HG03095 (cell line): ENCODE measurements at regions not wholly inside any gene's neighbourhood (a gene's known extent, or its start where the extent isn't known, plus 50 kb on each side); places are given as distances from the start of the nearest gene placed in this dataset.

Experiments
- ATAC-seq: cut with Tn5 transposase; IDR thresholded peaks from one replicate; pipeline ENCODE4 v1.9.1; 2021; ENCODE audit warnings: moderate library complexity; ENCODE audit not compliant: unreplicated experiment

GRCh38 chr3:27593173-27593572 is 109.0 kb upstream of the SLC4A7 start:
- ATAC-seq, result no peak

- ATAC-seq, result no peak
Observed at GRCh38 chr3:27591312-27592210, 107.4 kb upstream of the SLC4A7 start.

GRCh38 chr3:27590437-27591298 is 106.5 kb upstream of the SLC4A7 start:
- ATAC-seq, result no peak

GRCh38 chr3:27589795-27590194 is 105.6 kb upstream of the SLC4A7 start:
- ATAC-seq, result no peak

GRCh38 chr3:27585429-27585828 is 101.2 kb upstream of the SLC4A7 start:
- no peak for ATAC-seq

- ATAC-seq, result no peak
Observed at GRCh38 chr3:27584874-27585273, 100.7 kb upstream of the SLC4A7 start.

- no peak for ATAC-seq
Observed at GRCh38 chr3:27581852-27582251, 97.7 kb upstream of the SLC4A7 start.

GRCh38 chr3:27578032-27578431 is 93.8 kb upstream of the SLC4A7 start:
- ATAC-seq, result no peak

GRCh38 chr3:27577504-27577903 is 93.3 kb upstream of the SLC4A7 start:
- ATAC-seq, result no peak

- no peak for ATAC-seq
Observed at GRCh38 chr3:27576171-27576570, 92.0 kb upstream of the SLC4A7 start.

GRCh38 chr3:27575499-27575898 is 91.3 kb upstream of the SLC4A7 start:
- ATAC-seq, result no peak

- no peak for ATAC-seq
Observed at GRCh38 chr3:27574438-27574795, 90.2 kb upstream of the SLC4A7 start.

GRCh38 chr3:27573780-27574437 is 89.7 kb upstream of the SLC4A7 start:
- ATAC-seq, result no peak

- ATAC-seq, result no peak
Observed at GRCh38 chr3:27573138-27573537, 89.0 kb upstream of the SLC4A7 start.

GRCh38 chr3:27571345-27571744 is 87.2 kb upstream of the SLC4A7 start:
- ATAC-seq, result no peak

- no peak for ATAC-seq
Observed at GRCh38 chr3:27570421-27571106, 86.4 kb upstream of the SLC4A7 start.

- ATAC-seq, result no peak
Observed at GRCh38 chr3:27568393-27568792, 84.2 kb upstream of the SLC4A7 start.

GRCh38 chr3:27567251-27567650 is 83.1 kb upstream of the SLC4A7 start:
- no peak for ATAC-seq

GRCh38 chr3:27565201-27565852 is 81.1 kb upstream of the SLC4A7 start:
- no peak for ATAC-seq

- no peak for ATAC-seq
Observed at GRCh38 chr3:27561576-27561975, 77.4 kb upstream of the SLC4A7 start.
